Fibroblast of skin of right biceps (primary cell): ENCODE measurements at regions not wholly inside any gene's neighbourhood (a gene's known extent, or its start where the extent isn't known, plus 50 kb on each side); places are given as distances from the start of the nearest gene placed in this dataset.

Experiments
- DNase-seq: peaks from one replicate; pipeline ENCODE4 v3.0.0-alpha.2; 2013

- DNase-seq: no peak
These were observed 217.1 kb upstream of the PFKP start for GRCh38 chr10:2850202-2850601.

GRCh38 chr10:2844925-2845324 lies 222.4 kb upstream of the PFKP start:
- no peak for DNase-seq

GRCh38 chr10:2839081-2839725 lies 228.1 kb upstream of the PFKP start:
- peak; percentile 14 for DNase-seq

- DNase-seq: peak; percentile 75
These were observed 229.7 kb upstream of the PFKP start for GRCh38 chr10:2837674-2838073.

- peak; percentile 5 for DNase-seq
These were observed 230.3 kb upstream of the PFKP start for GRCh38 chr10:2836921-2837662.

- DNase-seq: no peak
These were observed 233.1 kb upstream of the PFKP start for GRCh38 chr10:2834214-2834613.

- DNase-seq: no peak
These were observed 235.8 kb upstream of the PFKP start for GRCh38 chr10:2831509-2831908.

GRCh38 chr10:2828741-2829140 lies 238.6 kb upstream of the PFKP start:
- no peak for DNase-seq

GRCh38 chr10:2826675-2827074 lies 240.7 kb upstream of the PFKP start:
- DNase-seq: no peak

- DNase-seq: no peak
These were observed 241.5 kb upstream of the PFKP start for GRCh38 chr10:2825841-2826240.

GRCh38 chr10:2817940-2818636 lies 249.3 kb upstream of the PFKP start:
- DNase-seq: no peak

GRCh38 chr10:2813693-2814092 lies 253.7 kb upstream of the PFKP start:
- no peak for DNase-seq

GRCh38 chr10:2813286-2813685 lies 254.1 kb upstream of the PFKP start:
- DNase-seq: no peak

- DNase-seq: no peak
These were observed 254.7 kb upstream of the PFKP start for GRCh38 chr10:2812631-2813030.

GRCh38 chr10:2800178-2800577 lies 267.2 kb upstream of the PFKP start:
- DNase-seq: no peak

GRCh38 chr10:2798336-2799022 lies 268.9 kb upstream of the PFKP start:
- no peak for DNase-seq

- DNase-seq: no peak
These were observed 275.4 kb upstream of the PFKP start for GRCh38 chr10:2791774-2792443.

GRCh38 chr10:2790396-2791188 lies 276.8 kb upstream of the PFKP start:
- DNase-seq: no peak

GRCh38 chr10:2786251-2786650 lies 281.1 kb upstream of the PFKP start:
- no peak for DNase-seq

GRCh38 chr10:2784766-2785165 lies 282.6 kb upstream of the PFKP start:
- no peak for DNase-seq

- no peak for DNase-seq
These were observed 284.4 kb upstream of the PFKP start for GRCh38 chr10:2782950-2783349.

GRCh38 chr10:2782265-2782664 lies 285.1 kb upstream of the PFKP start:
- no peak for DNase-seq
